ENCODE measurements at regions not wholly inside any gene's neighbourhood (a gene's known extent, or its start where the extent isn't known, plus 50 kb on each side); places are given as distances from the start of the nearest gene placed in this dataset.

DNA sequence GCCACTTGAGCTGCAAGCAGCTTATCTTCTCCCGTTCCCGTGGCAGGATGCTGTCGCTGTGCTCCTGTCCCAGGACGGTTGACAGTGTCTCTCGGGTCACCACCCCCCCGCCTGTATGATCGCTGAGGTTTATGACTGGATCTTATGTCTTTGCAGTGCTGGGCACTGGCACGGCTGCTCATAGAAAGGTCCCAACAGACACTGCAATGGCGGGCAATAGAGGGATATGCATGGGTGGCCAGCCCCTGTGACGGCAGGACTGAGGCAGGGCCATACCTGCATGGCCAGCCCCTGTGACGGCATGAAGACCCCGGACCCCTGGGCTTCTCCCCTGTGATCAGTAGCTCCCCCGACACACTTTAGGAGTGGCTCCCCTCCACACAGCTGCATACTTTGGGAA lies 307.2 kb downstream of the TEX29 start:
- TF ChIP-seq POLR2A (IDR thresholded peaks at IDR 0.05): no peak
- TF ChIP-seq, protein P1, sequence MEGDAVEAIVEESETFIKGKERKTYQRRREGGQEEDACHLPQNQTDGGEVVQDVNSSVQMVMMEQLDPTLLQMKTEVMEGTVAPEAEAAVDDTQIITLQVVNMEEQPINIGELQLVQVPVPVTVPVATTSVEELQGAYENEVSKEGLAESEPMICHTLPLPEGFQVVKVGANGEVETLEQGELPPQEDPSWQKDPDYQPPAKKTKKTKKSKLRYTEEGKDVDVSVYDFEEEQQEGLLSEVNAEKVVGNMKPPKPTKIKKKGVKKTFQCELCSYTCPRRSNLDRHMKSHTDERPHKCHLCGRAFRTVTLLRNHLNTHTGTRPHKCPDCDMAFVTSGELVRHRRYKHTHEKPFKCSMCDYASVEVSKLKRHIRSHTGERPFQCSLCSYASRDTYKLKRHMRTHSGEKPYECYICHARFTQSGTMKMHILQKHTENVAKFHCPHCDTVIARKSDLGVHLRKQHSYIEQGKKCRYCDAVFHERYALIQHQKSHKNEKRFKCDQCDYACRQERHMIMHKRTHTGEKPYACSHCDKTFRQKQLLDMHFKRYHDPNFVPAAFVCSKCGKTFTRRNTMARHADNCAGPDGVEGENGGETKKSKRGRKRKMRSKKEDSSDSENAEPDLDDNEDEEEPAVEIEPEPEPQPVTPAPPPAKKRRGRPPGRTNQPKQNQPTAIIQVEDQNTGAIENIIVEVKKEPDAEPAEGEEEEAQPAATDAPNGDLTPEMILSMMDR (IDR thresholded peaks at IDR 0.05): no peak
